ENCODE measurements at regions not wholly inside any gene's neighbourhood (a gene's known extent, or its start where the extent isn't known, plus 50 kb on each side); places are given as distances from the start of the nearest gene placed in this dataset.

DNA sequence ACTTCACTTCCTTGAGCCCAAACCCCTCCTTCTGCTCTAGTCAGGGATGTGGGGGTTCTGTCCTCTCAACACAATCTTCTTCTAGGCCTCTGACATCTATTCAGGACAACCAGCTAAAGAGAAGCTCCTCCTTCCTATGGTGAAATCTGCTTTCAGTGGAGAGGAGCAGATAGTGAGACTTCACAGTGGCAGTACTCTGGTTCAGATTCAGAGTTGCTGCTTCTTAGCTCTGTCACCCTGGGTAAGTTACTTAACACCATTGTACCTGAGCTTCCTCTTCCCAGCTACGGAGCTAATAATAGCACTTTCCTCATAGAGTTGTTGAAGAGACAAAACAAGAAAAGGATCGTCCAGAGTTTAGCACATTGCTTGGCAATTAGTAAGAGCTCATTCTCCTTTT lies 77.3 kb upstream of the LARP1 start:
- no peak for TF ChIP-seq HBP1 (CRISPR knock-in tag; IDR thresholded peaks at IDR 0.05; ENCODE audit: low read depth)
- no peak for TF ChIP-seq BCL6 (CRISPR knock-in tag; IDR thresholded peaks at IDR 0.05)
- TF ChIP-seq ZNF549 (CRISPR knock-in tag; IDR thresholded peaks at IDR 0.05): no peak
- TF ChIP-seq RFX5 (IDR thresholded peaks at IDR 0.05; ENCODE audit: low read depth, low read length): no peak
- TF ChIP-seq ZBTB33 (CRISPR knock-in tag; IDR thresholded peaks at IDR 0.05): no peak
